Activated CD4-positive, alpha-beta T cell treated with anti-CD3 and anti-CD28 coated beads for 48 hours (primary cell): ENCODE measurements at regions not wholly inside any gene's neighbourhood (a gene's known extent, or its start where the extent isn't known, plus 50 kb on each side); places are given as distances from the start of the nearest gene placed in this dataset.
"Not testable (repeated sequence)": the region's sequence is repeated elsewhere in the genome, so short reads cannot be mapped to it uniquely, and the experiment has no call there.

ENCODE experiments used
- DNase-seq: peaks from one replicate; pipeline ENCODE4 v3.0.0-alpha.2; 2020

DNA sequence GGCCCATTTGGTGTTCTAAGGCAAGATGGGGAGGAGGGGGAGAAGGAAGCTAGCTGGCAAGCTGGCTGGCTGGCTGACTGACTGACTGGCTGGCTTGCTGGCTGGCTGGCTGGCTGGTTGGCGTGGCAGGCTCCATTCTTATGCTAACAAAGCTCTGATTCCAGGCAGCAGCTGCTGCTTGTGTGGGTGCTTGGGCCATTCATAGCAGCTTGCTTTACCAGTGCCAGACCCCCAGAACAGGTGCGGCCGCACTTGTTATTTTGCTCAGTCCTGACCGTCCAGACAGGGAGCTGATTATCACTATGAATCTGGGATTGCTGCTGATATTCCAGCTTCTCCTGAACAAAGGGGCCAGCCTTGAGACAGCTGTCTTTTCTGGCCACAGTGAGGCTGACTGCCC lies 131.2 kb upstream of the PAK3 start:
- no peak for DNase-seq

- DNase-seq: no peak
Measured at GRCh38 chrX:110962451-110962850, 133.5 kb upstream of the PAK3 start.

DNA sequence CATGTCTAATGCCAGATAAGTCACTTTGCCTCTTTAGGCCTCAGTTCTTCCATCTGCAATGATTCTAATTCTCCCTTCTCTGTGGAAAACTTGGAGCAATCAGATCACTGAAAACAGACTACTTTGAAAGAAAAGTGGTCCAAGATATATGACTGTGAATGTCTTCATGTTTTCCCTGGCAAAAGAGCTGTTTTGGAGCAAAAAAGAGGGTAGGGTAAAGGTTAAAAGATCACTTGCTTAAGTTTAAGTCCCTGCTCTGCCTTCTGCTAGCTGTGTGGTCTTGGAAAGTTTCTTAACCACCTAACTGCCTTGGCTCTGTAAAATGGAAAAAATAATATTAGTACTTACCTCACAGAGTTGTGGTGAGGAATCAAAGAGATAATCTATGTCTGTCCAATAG lies 140.3 kb upstream of the PAK3 start:
- DNase-seq: no peak

GRCh38 chrX:110954428-110955100 lies 141.4 kb upstream of the PAK3 start:
- no peak for DNase-seq

- DNase-seq: no peak
Measured at GRCh38 chrX:110951472-110952269, 144.3 kb upstream of the PAK3 start.

- DNase-seq: no peak
Measured at GRCh38 chrX:110944751-110945675, 149.4 kb upstream of the CHRDL1 start.

DNA sequence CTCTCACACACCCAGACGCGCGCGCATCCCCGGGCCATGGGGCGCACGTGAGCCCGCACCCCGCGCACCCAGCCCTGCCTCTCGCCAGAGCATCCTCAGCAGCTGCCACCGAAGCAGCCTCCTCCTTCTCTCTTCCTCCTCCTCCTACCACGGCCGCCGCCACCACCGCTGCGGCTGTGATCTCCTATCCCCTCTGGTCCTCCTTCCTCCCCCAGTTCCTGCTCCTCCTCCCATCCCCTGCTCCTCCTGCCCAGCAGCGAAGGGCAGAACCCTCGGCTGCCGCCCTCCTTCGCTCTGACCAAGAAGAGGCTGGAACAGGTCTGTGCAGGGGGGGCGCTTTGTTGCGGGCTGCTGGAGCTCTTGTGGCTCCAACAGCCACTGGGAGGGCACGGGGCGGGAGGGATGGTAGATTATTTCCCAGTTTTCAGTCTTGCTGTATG lies 148.7 kb upstream of the CHRDL1 start:
- DNase-seq: no peak

- DNase-seq: no peak
Measured at GRCh38 chrX:110941906-110942305, 146.3 kb upstream of the CHRDL1 start.

GRCh38 chrX:110938977-110939732 lies 143.5 kb upstream of the CHRDL1 start:
- no peak for DNase-seq

DNA sequence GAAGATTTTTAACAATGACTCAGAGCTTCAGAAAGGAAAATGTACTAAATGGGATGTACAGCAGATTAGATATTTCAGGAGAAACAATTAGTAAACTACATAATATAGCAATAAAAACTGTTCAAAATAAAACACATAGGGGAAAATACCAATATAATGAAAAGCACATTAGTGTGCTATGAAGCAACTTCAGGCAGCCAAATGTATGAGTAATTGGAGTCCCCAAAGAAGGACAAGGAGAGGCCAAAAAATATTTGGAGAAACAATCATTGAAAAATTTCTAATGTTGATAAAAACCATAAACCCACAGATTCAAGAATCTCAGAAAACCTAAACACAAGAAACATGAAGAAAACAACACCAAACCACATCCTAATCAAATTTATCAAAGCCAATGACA lies 129.3 kb upstream of the CHRDL1 start:
- no peak for DNase-seq

- no peak for DNase-seq
Measured at GRCh38 chrX:110920991-110921390, 125.4 kb upstream of the CHRDL1 start.

DNA sequence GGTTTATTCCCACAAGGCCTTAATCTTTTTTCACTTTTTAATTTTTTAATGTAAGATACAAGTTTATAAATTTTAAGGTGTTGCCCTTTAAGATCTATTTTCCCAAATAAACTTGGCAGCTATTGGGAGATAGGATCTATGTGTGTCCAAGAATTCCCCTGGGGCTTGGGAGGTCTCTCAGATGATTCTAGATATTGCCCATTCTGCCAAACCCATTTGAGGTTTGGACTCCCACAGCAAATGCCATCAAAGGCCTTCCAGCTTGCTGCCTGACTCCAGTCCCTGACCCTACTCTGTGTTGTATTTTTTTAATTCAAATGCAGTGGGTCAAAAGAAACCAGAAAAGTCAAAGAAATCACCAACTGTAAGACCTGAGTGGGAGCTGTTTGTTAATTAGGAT lies 120.0 kb upstream of the CHRDL1 start:
- no peak for DNase-seq

- no peak for DNase-seq
Measured at GRCh38 chrX:110915111-110915510, 119.5 kb upstream of the CHRDL1 start.

- no peak for DNase-seq
Measured at GRCh38 chrX:110914281-110914680, 118.7 kb upstream of the CHRDL1 start.

GRCh38 chrX:110904747-110905146 lies 109.1 kb upstream of the CHRDL1 start:
- DNase-seq: not testable (repeated sequence)

GRCh38 chrX:110881971-110882370 lies 86.4 kb upstream of the CHRDL1 start:
- DNase-seq: no peak

GRCh38 chrX:110877326-110877725 lies 81.7 kb upstream of the CHRDL1 start:
- no peak for DNase-seq

DNA sequence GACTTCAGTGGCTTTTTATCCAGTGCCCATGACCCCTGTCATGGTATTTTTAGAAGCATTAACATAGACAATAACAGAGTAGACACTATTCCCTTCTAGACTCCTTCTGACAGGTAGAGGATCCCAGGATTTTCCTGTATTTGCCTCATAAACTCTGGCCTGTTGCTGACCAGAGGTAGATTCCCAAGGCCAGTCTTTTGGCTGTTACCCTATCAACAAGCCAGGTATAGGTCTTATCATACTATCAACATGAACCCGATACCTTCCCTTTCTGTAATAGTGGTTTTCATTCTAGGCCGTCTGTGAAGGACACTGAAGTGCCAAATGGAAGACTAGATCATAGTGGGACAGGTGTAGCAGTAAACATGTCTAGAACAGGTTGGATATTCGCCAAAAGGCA lies 76.2 kb upstream of the CHRDL1 start:
- DNase-seq: no peak

GRCh38 chrX:110866421-110866820 lies 70.8 kb upstream of the CHRDL1 start:
- DNase-seq: no peak

- no peak for DNase-seq
Measured at GRCh38 chrX:110863883-110864282, 68.3 kb upstream of the CHRDL1 start.

DNA sequence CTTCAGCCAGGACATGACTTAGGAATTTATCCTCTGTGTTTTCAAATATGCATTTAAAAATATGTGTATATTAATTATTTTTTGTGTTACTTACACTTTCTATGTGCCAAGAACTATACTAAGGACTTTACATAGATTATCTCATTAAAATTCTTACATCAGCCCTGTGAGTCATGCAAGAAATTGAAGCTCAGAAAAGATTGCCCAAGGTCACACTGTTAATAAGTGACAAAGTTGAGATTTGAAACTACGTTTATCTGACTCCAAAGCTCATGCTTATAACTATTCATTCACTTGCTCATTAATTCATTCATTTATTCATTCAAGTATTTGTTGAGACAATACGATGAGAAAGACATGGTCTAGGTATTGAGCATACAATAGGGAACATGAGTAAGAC lies 62.9 kb upstream of the CHRDL1 start:
- no peak for DNase-seq

GRCh38 chrX:110853610-110854009 lies 58.0 kb upstream of the CHRDL1 start:
- DNase-seq: no peak

DNA sequence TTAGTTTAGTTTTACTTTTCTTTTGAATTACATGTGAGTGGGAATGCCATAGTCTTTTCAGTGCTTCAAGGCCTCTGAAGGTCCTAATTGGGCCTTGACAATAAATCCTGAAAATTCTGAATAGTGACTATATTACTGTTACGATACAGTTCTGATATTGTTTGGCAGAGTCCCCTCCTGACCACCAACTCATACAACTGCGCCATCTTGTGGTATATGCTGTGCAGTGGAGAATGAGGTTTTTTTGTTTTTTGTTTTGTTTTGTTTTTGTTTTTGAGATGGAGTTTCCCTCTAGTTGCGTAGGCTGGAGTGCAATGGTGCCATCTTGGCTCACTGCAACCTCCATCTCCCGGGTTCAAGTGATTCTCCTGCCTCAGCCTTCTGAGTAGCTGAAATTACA lies 56.6 kb upstream of the CHRDL1 start:
- peak; percentile 2 for DNase-seq
